Fibroblast of lung (primary cell): ENCODE measurements at regions not wholly inside any gene's neighbourhood (a gene's known extent, or its start where the extent isn't known, plus 50 kb on each side); places are given as distances from the start of the nearest gene placed in this dataset.

ENCODE experiments used
- EZH2 ChIP-seq: IDR thresholded peaks from 2 replicates; pipeline ENCODE4 v1.5.1; 2012; ENCODE audit warnings: low read length, control low read depth, mild to moderate bottlenecking; ENCODE audit errors: missing control alignments
- TF ChIP-seq, protein P1 (sequence below), 2 donors: IDR thresholded peaks in 1 of 2; conservative IDR thresholded peaks in 1 of 2; 1 replicate in 1 of 2; 2 replicates in 1 of 2; pipeline ENCODE4 v1.5.1; 2011 to 2012; ENCODE audit warnings: low read length in 2 of 2, control low read depth in 1 of 2, inconsistent platforms in 1 of 2, low read depth in 1 of 2, mild to moderate bottlenecking in 1 of 2

DNA sequence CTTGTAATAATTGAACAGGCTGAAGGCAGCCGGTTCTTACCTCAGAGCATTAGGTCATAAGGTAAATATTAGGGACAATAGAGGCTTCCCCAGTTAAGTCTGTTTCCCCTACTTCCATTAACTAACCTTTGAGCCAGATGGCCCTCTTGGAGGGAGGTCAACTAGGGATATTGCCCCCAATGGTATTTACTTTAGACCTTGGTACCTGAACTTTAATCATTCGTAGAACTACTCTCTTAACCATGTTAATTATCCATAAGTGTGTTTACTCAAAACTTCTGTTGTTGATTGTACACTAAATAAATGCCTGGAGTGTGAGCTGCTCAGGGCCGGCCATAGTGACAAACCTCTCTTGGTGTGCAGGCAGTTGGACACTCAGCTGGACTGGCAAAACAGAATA, 1843.5 kb upstream of the AGA start:
- TF ChIP-seq, protein P1, sequence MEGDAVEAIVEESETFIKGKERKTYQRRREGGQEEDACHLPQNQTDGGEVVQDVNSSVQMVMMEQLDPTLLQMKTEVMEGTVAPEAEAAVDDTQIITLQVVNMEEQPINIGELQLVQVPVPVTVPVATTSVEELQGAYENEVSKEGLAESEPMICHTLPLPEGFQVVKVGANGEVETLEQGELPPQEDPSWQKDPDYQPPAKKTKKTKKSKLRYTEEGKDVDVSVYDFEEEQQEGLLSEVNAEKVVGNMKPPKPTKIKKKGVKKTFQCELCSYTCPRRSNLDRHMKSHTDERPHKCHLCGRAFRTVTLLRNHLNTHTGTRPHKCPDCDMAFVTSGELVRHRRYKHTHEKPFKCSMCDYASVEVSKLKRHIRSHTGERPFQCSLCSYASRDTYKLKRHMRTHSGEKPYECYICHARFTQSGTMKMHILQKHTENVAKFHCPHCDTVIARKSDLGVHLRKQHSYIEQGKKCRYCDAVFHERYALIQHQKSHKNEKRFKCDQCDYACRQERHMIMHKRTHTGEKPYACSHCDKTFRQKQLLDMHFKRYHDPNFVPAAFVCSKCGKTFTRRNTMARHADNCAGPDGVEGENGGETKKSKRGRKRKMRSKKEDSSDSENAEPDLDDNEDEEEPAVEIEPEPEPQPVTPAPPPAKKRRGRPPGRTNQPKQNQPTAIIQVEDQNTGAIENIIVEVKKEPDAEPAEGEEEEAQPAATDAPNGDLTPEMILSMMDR (conservative IDR thresholded peaks at IDR 0.05 in 1 of 2, IDR thresholded peaks at IDR 0.05 in 1 of 2; ENCODE audit: low read depth in 1 of 2, low read length in 2 of 2) = no peak
- no peak for TF ChIP-seq EZH2
